22Rv1 (cell line): ENCODE measurements at regions not wholly inside any gene's neighbourhood (a gene's known extent, or its start where the extent isn't known, plus 50 kb on each side); places are given as distances from the start of the nearest gene placed in this dataset.

Experiments used
- CTCF ChIP-seq: fragments of 450-650 bp; IDR thresholded peaks from 2 replicates; pipeline ENCODE4 v1.5.1; 2017; ENCODE audit warnings: mild to moderate bottlenecking
- ZFX ChIP-seq: fragments of 450-650 bp; IDR thresholded peaks from 2 replicates; pipeline ENCODE4 v1.6.1; 2017; ENCODE audit warnings: antibody characterized with exemption, borderline replicate concordance

DNA sequence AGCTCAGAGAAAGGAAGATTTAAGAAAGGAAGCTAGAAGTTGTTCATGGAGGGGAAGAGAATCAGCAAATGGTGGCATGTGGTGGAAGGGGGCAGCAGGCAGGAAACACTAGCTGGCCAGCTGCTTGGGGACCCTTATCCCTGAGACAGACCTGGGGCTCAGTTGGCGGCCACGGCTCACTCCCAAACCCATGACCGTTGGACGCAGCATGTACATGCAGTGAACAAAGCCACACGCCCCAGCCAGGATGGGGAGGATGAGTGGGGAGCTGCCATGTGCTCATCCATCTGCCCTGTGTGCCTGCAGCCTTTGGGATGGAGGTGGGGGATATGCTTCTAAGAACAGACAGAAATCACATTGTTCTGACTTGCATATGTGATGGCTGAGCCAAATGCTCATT lies 155.2 kb upstream of the PABPC5 start:
- TF ChIP-seq CTCF (no peak), ZFX (no peak)
